Calu3 (cell line): ENCODE measurements at regions not wholly inside any gene's neighbourhood (a gene's known extent, or its start where the extent isn't known, plus 50 kb on each side); places are given as distances from the start of the nearest gene placed in this dataset.

Experiments
- BruUV-seq: library from RNA; stranded (reverse); fragments of 400-500 nt; replicated peaks from 2 replicates; lab custom pipeline; 2021; lab: Mats Ljungman, UMichigan
- CTCF ChIA-PET: fragments of 300-600 bp; sonication (Branson Sonifier 250); formaldehyde crosslinking; loops from one replicate; lab custom pipeline; 2022; ENCODE audit warnings: antibody characterized with exemption; lab: Charles Lee
- DNase-seq: peaks from one replicate; pipeline ENCODE4 v3.0.0; 2022
- H3K27ac Mint-ChIP-seq: one replicate; pipeline ENCODE4 v1.8.0; 2022; ENCODE audit warnings: mixed read lengths; ENCODE audit not compliant: unreplicated experiment
- H3K27me3 Mint-ChIP-seq: one replicate; pipeline ENCODE4 v1.8.0; 2022; ENCODE audit warnings: mixed read lengths; ENCODE audit not compliant: unreplicated experiment
- H3K36me3 Mint-ChIP-seq: one replicate; pipeline ENCODE4 v1.8.0; 2022; ENCODE audit warnings: mild to moderate bottlenecking, moderate library complexity, mixed read lengths; ENCODE audit not compliant: insufficient read depth, unreplicated experiment
- H3K4me1 Mint-ChIP-seq: one replicate; pipeline ENCODE4 v1.8.0; 2022; ENCODE audit warnings: mild to moderate bottlenecking, low read depth, mixed read lengths; ENCODE audit not compliant: unreplicated experiment
- H3K4me3 Mint-ChIP-seq: one replicate; pipeline ENCODE4 v1.8.0; 2022; ENCODE audit warnings: mild to moderate bottlenecking, low read depth, moderate library complexity, mixed read lengths; ENCODE audit not compliant: unreplicated experiment
- H3K9me3 Mint-ChIP-seq: one replicate; pipeline ENCODE4 v1.8.0; 2022; ENCODE audit warnings: low read depth, mixed read lengths; ENCODE audit not compliant: unreplicated experiment
- CTCF ChIP-seq: fragments of 200-600 bp; IDR thresholded peaks from one replicate; pipeline ENCODE4 v1.8.0; 2022; ENCODE audit warnings: antibody characterized with exemption; ENCODE audit not compliant: unreplicated experiment
- intact Hi-C: fragments of 100-400 bp; cut with micrococcal nuclease; formaldehyde crosslinking; loops from one replicate; pipeline ENCODE4 v1.10.0; 2022; ENCODE audit not compliant: unreplicated experiment

GRCh38 chr7:67375427-67375826 lies 378.8 kb downstream of the TYW1 start:
- H3K27ac Mint-ChIP-seq, result no peak overlapping the region
- no peak overlapping the region for H3K4me3 Mint-ChIP-seq
- no TSS peak for BruUV-seq
- H3K36me3 Mint-ChIP-seq, result no peaks in the 10 kb centered on the region
- no peak for DNase-seq
- intact Hi-C loops, result loop anchor here (10.0 kb wide), 1 partner anchor 249 kb away; no protein-coding TSS in a partner anchor
- no peak for TF ChIP-seq CTCF
- peaks cover 4% of the 10 kb centered on the region for H3K9me3 Mint-ChIP-seq
- CTCF ChIA-PET, result no interaction called here
- H3K27me3 Mint-ChIP-seq, result no peaks in the 10 kb centered on the region
- no peaks in the 10 kb centered on the region for H3K4me1 Mint-ChIP-seq

GRCh38 chr7:67377939-67378862 lies 381.6 kb downstream of the TYW1 start:
- Mint-ChIP-seq H3K9me3 (peaks cover 4% of the 10 kb centered on the region), H3K27ac (no peak overlapping the region), H3K4me1 (no peaks in the 10 kb centered on the region), H3K4me3 (no peak overlapping the region), H3K36me3 (no peaks in the 10 kb centered on the region), H3K27me3 (no peaks in the 10 kb centered on the region)
- BruUV-seq, result no TSS peak
- peak; percentile 68 for DNase-seq
- intact Hi-C loops, result loop anchor here (10.0 kb wide), 1 partner anchor 247 kb away; no protein-coding TSS in a partner anchor
- CTCF ChIA-PET, result interaction anchor here (0.6 to 1.5 kb wide), 3 partner anchors 21 to 249 kb away, joined by 3 to 6 read pairs (median 4); no protein-coding TSS in a partner anchor
- peak; percentile 58 for TF ChIP-seq CTCF

- Mint-ChIP-seq H3K27ac (no peak overlapping the region), H3K36me3 (no peaks in the 10 kb centered on the region), H3K27me3 (no peaks in the 10 kb centered on the region), H3K4me3 (no peak overlapping the region), H3K4me1 (no peaks in the 10 kb centered on the region), H3K9me3 (no peaks in the 10 kb centered on the region)
- DNase-seq, result no peak
- intact Hi-C loops, result no loop called here
- BruUV-seq, result no TSS peak
- CTCF ChIA-PET, result no interaction called here
- TF ChIP-seq CTCF, result no peak
These were observed 383.7 kb downstream of the TYW1 start for GRCh38 chr7:67380326-67380725.

GRCh38 chr7:67380858-67381257 lies 384.2 kb downstream of the TYW1 start:
- Mint-ChIP-seq H3K27me3 (no peaks in the 10 kb centered on the region), H3K9me3 (no peaks in the 10 kb centered on the region), H3K4me3 (no peak overlapping the region), H3K4me1 (no peaks in the 10 kb centered on the region), H3K36me3 (no peaks in the 10 kb centered on the region), H3K27ac (no peak overlapping the region)
- CTCF ChIA-PET, result no interaction called here
- TF ChIP-seq CTCF, result no peak
- BruUV-seq, result no TSS peak
- no peak for DNase-seq
- intact Hi-C loops, result no loop called here
